Mucosa of rectum (tissue), 2 donors: ENCODE measurements at regions not wholly inside any gene's neighbourhood (a gene's known extent, or its start where the extent isn't known, plus 50 kb on each side); places are given as distances from the start of the nearest gene placed in this dataset.

Experiments used
- H3K27ac ChIP-seq, 2 donors: one replicate each; pipeline ENCODE4 v1.7.0; 2013; ENCODE audit warnings: inconsistent platforms in 2 of 2, low read depth in 2 of 2, low read length in 2 of 2
- H3K27me3 ChIP-seq, 2 donors: one replicate each; pipeline ENCODE4 v1.7.0; 2013; ENCODE audit warnings: low read length in 2 of 2; ENCODE audit not compliant: control insufficient read depth in 2 of 2, insufficient read depth in 2 of 2
- H3K36me3 ChIP-seq, 2 donors: one replicate each; pipeline ENCODE4 v1.7.0; 2013; ENCODE audit warnings: low read length in 2 of 2; ENCODE audit not compliant: control insufficient read depth in 2 of 2, insufficient read depth in 2 of 2
- H3K4me1 ChIP-seq, 2 donors: one replicate each; pipeline ENCODE4 v1.7.0; 2013; ENCODE audit warnings: low read length in 2 of 2, mild to moderate bottlenecking in 1 of 2; ENCODE audit not compliant: control insufficient read depth in 2 of 2, insufficient read depth in 2 of 2
- H3K4me3 ChIP-seq, 2 donors: one replicate each; pipeline ENCODE4 v1.7.0; 2013; ENCODE audit warnings: low read length in 2 of 2
- H3K9ac ChIP-seq, 2 donors: one replicate each; pipeline ENCODE4 v1.7.0; 2013; ENCODE audit warnings: low read length in 2 of 2, low read depth in 1 of 2, mild to moderate bottlenecking in 1 of 2
- H3K9me3 ChIP-seq, 2 donors: one replicate each; pipeline ENCODE4 v1.7.0; 2013; ENCODE audit warnings: low read length in 2 of 2; ENCODE audit not compliant: control insufficient read depth in 2 of 2
- donor health status: healthy.
- donor health status: Normal muscosa, but diverticular disease.

- no peaks in the 10 kb centered on the region for H3K4me1 ChIP-seq
- H3K4me3 ChIP-seq = no peak overlapping the region
- no peaks in the 10 kb centered on the region for H3K36me3 ChIP-seq
- H3K27me3 ChIP-seq = no peaks in the 10 kb centered on the region
- H3K9ac ChIP-seq = no peak overlapping the region
- no peak overlapping the region for H3K27ac ChIP-seq
- no peaks in the 10 kb centered on the region for H3K9me3 ChIP-seq
These were observed 373.4 kb downstream of the DIPK2A start for GRCh38 chr3:144344925-144345548.

- no peak overlapping the region for H3K4me3 ChIP-seq
- H3K9ac ChIP-seq = no peak overlapping the region
- no peaks in the 10 kb centered on the region for H3K9me3 ChIP-seq
- no peaks in the 10 kb centered on the region for H3K27me3 ChIP-seq
- no peaks in the 10 kb centered on the region for H3K36me3 ChIP-seq
- no peaks in the 10 kb centered on the region for H3K4me1 ChIP-seq
- no peak overlapping the region for H3K27ac ChIP-seq
These were observed 378.5 kb downstream of the DIPK2A start for GRCh38 chr3:144350125-144350524.

GRCh38 chr3:144351011-144351410 lies 379.4 kb downstream of the DIPK2A start:
- Histone ChIP-seq H3K4me3 (no peak overlapping the region), H3K36me3 (no peaks in the 10 kb centered on the region), H3K4me1 (no peaks in the 10 kb centered on the region), H3K27ac (no peak overlapping the region), H3K9ac (no peak overlapping the region), H3K27me3 (no peaks in the 10 kb centered on the region), H3K9me3 (no peaks in the 10 kb centered on the region)

- H3K4me1 ChIP-seq = no peaks in the 10 kb centered on the region
- H3K4me3 ChIP-seq = no peak overlapping the region
- no peak overlapping the region for H3K27ac ChIP-seq
- H3K36me3 ChIP-seq = no peaks in the 10 kb centered on the region
- no peaks in the 10 kb centered on the region for H3K27me3 ChIP-seq
- H3K9me3 ChIP-seq = no peaks in the 10 kb centered on the region
- H3K9ac ChIP-seq = no peak overlapping the region
These were observed 380.2 kb downstream of the DIPK2A start for GRCh38 chr3:144351773-144352365.

GRCh38 chr3:144358191-144358590 lies 386.6 kb downstream of the DIPK2A start:
- Histone ChIP-seq H3K9ac (no peak overlapping the region), H3K9me3 (no peaks in the 10 kb centered on the region), H3K4me3 (no peak overlapping the region), H3K36me3 (no peaks in the 10 kb centered on the region), H3K27me3 (no peaks in the 10 kb centered on the region), H3K27ac (no peak overlapping the region), H3K4me1 (no peaks in the 10 kb centered on the region)

GRCh38 chr3:144361002-144361401 lies 389.4 kb downstream of the DIPK2A start:
- H3K4me3 ChIP-seq = no peak overlapping the region
- no peaks in the 10 kb centered on the region for H3K27me3 ChIP-seq
- H3K27ac ChIP-seq = no peak overlapping the region
- no peaks in the 10 kb centered on the region for H3K36me3 ChIP-seq
- H3K9ac ChIP-seq = no peak overlapping the region
- no peaks in the 10 kb centered on the region for H3K4me1 ChIP-seq
- H3K9me3 ChIP-seq = no peaks in the 10 kb centered on the region

- Histone ChIP-seq H3K27ac (no peak overlapping the region), H3K27me3 (no peaks in the 10 kb centered on the region), H3K4me3 (no peak overlapping the region), H3K9me3 (peaks cover 0 to under 1% of the 10 kb centered on the region in 2 donors), H3K9ac (no peak overlapping the region), H3K36me3 (no peaks in the 10 kb centered on the region), H3K4me1 (no peaks in the 10 kb centered on the region)
These were observed 390.5 kb downstream of the DIPK2A start for GRCh38 chr3:144362126-144362525.

- Histone ChIP-seq H3K4me3 (no peak overlapping the region), H3K27ac (no peak overlapping the region), H3K36me3 (no peaks in the 10 kb centered on the region), H3K9ac (no peak overlapping the region), H3K4me1 (no peaks in the 10 kb centered on the region), H3K9me3 (peaks cover 0 to 7% of the 10 kb centered on the region in 2 donors), H3K27me3 (no peaks in the 10 kb centered on the region)
These were observed 392.2 kb downstream of the DIPK2A start for GRCh38 chr3:144363856-144364255.

GRCh38 chr3:144364737-144365136 lies 393.1 kb downstream of the DIPK2A start:
- Histone ChIP-seq H3K4me3 (no peak overlapping the region), H3K36me3 (no peaks in the 10 kb centered on the region), H3K27ac (no peak overlapping the region), H3K4me1 (no peaks in the 10 kb centered on the region), H3K27me3 (no peaks in the 10 kb centered on the region), H3K9ac (no peak overlapping the region), H3K9me3 (peaks cover 0 to 7% of the 10 kb centered on the region in 2 donors)

- no peaks in the 10 kb centered on the region for H3K36me3 ChIP-seq
- peaks cover 0 to 7% of the 10 kb centered on the region in 2 donors for H3K9me3 ChIP-seq
- no peak overlapping the region for H3K9ac ChIP-seq
- no peak overlapping the region for H3K27ac ChIP-seq
- no peak overlapping the region for H3K4me3 ChIP-seq
- no peaks in the 10 kb centered on the region for H3K27me3 ChIP-seq
- no peaks in the 10 kb centered on the region for H3K4me1 ChIP-seq
These were observed 397.7 kb downstream of the DIPK2A start for GRCh38 chr3:144369129-144369879.
